Neural cell (in vitro differentiated cells): ENCODE measurements at regions not wholly inside any gene's neighbourhood (a gene's known extent, or its start where the extent isn't known, plus 50 kb on each side); places are given as distances from the start of the nearest gene placed in this dataset.

Source experiments
- H2AFZ ChIP-seq: fragments of 200-600, 300-800 bp; sonication (generic), shearing (Covaris generic); 2 replicates; pipeline ENCODE4 v1.6.0; 2014; ENCODE audit warnings: low read depth, mild to moderate bottlenecking, antibody characterized with exemption, low read length, moderate library complexity
- H3F3A ChIP-seq: fragments of 200-600 bp; shearing (Covaris generic); 2 replicates; pipeline ENCODE4 v1.6.1; 2016; ENCODE audit warnings: mild to moderate bottlenecking, moderate library complexity, mixed read lengths, antibody characterized with exemption, low read length; ENCODE audit not compliant: insufficient read depth, poor library complexity, severe bottlenecking
- H3K27ac ChIP-seq: fragments of 200-600, 300-800 bp; sonication (generic), shearing (Covaris generic); 2 replicates; pipeline ENCODE4 v1.5.1; 2014; ENCODE audit warnings: mild to moderate bottlenecking, low read length, moderate library complexity
- H3K27me3 ChIP-seq: fragments of 300-800, 200-600 bp; sonication (generic), shearing (Covaris generic); 2 replicates; pipeline ENCODE4 v1.6.0; 2014; ENCODE audit warnings: mild to moderate bottlenecking, low read depth, low read length, moderate library complexity; ENCODE audit not compliant: insufficient read depth
- H3K36me3 ChIP-seq: fragments of 300-800, 200-600 bp; sonication (generic), shearing (Covaris generic); 2 replicates; pipeline ENCODE4 v1.5.1; 2014; ENCODE audit warnings: mild to moderate bottlenecking, antibody characterized with exemption, low read length, moderate library complexity; ENCODE audit not compliant: insufficient read depth
- H3K4me2 ChIP-seq: fragments of 300-800, 200-600 bp; sonication (generic), shearing (Covaris generic); 2 replicates; pipeline ENCODE4 v1.6.0; 2014; ENCODE audit warnings: mild to moderate bottlenecking, low read length
- H3K4me3 ChIP-seq: fragments of 300-800, 200-600 bp; sonication (generic), shearing (Covaris generic); 2 replicates; pipeline ENCODE4 v1.5.1; 2014; ENCODE audit warnings: mild to moderate bottlenecking, low read length, moderate library complexity
- H3K79me2 ChIP-seq: fragments of 200-600 bp; shearing (Covaris generic); replicated peaks from 2 replicates; pipeline ENCODE4 v1.6.0; 2014; ENCODE audit warnings: mild to moderate bottlenecking, low read length, moderate library complexity; ENCODE audit not compliant: insufficient read depth
- H3K9ac ChIP-seq: fragments of 300-800, 200-600 bp; sonication (generic), shearing (Covaris generic); 2 replicates; pipeline ENCODE4 v1.6.1; 2016; ENCODE audit warnings: mild to moderate bottlenecking, low read length, mixed read lengths
- H3K9me2 ChIP-seq: fragments of 200-600 bp; shearing (Covaris generic); 2 replicates; pipeline ENCODE4 v1.6.1; 2016; ENCODE audit warnings: mild to moderate bottlenecking, low read length, mixed read lengths; ENCODE audit not compliant: insufficient read depth
- H3K9me3 ChIP-seq: fragments of 200-600, 300-800 bp; sonication (generic), shearing (Covaris generic); 2 replicates; pipeline ENCODE4 v1.6.1; 2016; ENCODE audit warnings: mild to moderate bottlenecking, mixed run types, low read length, moderate library complexity, mixed read lengths
- H4K20me1 ChIP-seq: fragments of 200-600 bp; shearing (Covaris generic); 2 replicates; pipeline ENCODE4 v1.6.1; 2016; ENCODE audit warnings: mild to moderate bottlenecking, mixed run types; ENCODE audit not compliant: insufficient read depth
- EP300 ChIP-seq: fragments of 450-650 bp; conservative IDR thresholded peaks from 2 replicates; pipeline ENCODE4 v1.6.1; 2014; ENCODE audit warnings: antibody characterized with exemption, mild to moderate bottlenecking, moderate library complexity; ENCODE audit not compliant: poor library complexity, severe bottlenecking
- EZH2 ChIP-seq: fragments of 200-600, 300-800 bp; shearing (Covaris generic), sonication (generic); IDR thresholded peaks from 2 replicates; pipeline ENCODE4 v1.6.1; 2014; ENCODE audit warnings: antibody characterized with exemption, low read length, borderline replicate concordance, mild to moderate bottlenecking; ENCODE audit not compliant: insufficient read depth, poor library complexity, severe bottlenecking
- MXI1 ChIP-seq: fragments of 450-650 bp; conservative IDR thresholded peaks from 2 replicates; pipeline ENCODE4 v1.6.1; 2014; ENCODE audit warnings: antibody characterized with exemption, mild to moderate bottlenecking; ENCODE audit not compliant: poor library complexity, severe bottlenecking
- POLR2AphosphoS5 ChIP-seq: IDR thresholded peaks from 2 replicates; pipeline ENCODE4 v1.6.1; 2012
- RAD21 ChIP-seq: fragments of 450-650 bp; conservative IDR thresholded peaks from 2 replicates; pipeline ENCODE4 v1.6.1; 2014; ENCODE audit warnings: antibody characterized with exemption, mild to moderate bottlenecking, moderate library complexity
- SMC3 ChIP-seq: fragments of 450-650 bp; conservative IDR thresholded peaks from 2 replicates; pipeline ENCODE4 v1.6.1; 2014; ENCODE audit warnings: antibody characterized with exemption, mild to moderate bottlenecking, moderate library complexity; ENCODE audit not compliant: poor library complexity
- TAF1 ChIP-seq: IDR thresholded peaks from 2 replicates; pipeline ENCODE4 v1.6.1; 2012; ENCODE audit warnings: low read depth
- TF ChIP-seq, protein P1 (sequence below): IDR thresholded peaks from 2 replicates; pipeline ENCODE4 v1.6.1; 2012; ENCODE audit warnings: borderline replicate concordance
- TF ChIP-seq, protein P2 (sequence below): fragments of 450-650 bp; IDR thresholded peaks from 2 replicates; pipeline ENCODE4 v1.5.1; 2014; ENCODE audit warnings: antibody characterized with exemption, mild to moderate bottlenecking, moderate library complexity; ENCODE audit not compliant: poor library complexity, severe bottlenecking

DNA sequence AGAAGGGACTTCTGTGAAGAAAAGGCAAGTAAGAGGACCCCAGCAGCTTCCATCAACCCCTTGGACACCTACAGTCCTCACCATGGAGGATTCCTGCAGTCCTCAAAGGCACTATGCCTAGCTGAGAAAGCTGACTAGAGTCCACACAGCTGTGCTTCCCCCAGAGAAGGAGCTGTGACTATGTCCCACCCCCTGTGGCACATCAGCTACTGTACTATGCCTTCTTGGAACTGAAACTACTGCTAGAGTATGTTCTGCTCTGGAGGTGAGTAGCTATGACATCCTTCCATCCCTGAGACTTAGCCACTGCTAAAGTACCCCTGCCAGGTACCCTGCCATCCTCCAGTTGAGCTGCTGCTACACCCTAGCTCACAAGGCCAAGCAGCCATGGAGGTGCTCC is 690.2 kb upstream of the CHAC2 start:
- TF ChIP-seq RAD21 = no peak
- TF ChIP-seq EZH2 = no peak
- TF ChIP-seq, protein P1, sequence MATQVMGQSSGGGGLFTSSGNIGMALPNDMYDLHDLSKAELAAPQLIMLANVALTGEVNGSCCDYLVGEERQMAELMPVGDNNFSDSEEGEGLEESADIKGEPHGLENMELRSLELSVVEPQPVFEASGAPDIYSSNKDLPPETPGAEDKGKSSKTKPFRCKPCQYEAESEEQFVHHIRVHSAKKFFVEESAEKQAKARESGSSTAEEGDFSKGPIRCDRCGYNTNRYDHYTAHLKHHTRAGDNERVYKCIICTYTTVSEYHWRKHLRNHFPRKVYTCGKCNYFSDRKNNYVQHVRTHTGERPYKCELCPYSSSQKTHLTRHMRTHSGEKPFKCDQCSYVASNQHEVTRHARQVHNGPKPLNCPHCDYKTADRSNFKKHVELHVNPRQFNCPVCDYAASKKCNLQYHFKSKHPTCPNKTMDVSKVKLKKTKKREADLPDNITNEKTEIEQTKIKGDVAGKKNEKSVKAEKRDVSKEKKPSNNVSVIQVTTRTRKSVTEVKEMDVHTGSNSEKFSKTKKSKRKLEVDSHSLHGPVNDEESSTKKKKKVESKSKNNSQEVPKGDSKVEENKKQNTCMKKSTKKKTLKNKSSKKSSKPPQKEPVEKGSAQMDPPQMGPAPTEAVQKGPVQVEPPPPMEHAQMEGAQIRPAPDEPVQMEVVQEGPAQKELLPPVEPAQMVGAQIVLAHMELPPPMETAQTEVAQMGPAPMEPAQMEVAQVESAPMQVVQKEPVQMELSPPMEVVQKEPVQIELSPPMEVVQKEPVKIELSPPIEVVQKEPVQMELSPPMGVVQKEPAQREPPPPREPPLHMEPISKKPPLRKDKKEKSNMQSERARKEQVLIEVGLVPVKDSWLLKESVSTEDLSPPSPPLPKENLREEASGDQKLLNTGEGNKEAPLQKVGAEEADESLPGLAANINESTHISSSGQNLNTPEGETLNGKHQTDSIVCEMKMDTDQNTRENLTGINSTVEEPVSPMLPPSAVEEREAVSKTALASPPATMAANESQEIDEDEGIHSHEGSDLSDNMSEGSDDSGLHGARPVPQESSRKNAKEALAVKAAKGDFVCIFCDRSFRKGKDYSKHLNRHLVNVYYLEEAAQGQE = no peak
- no peaks in the 10 kb centered on the region for H3K9me2 ChIP-seq

DNA sequence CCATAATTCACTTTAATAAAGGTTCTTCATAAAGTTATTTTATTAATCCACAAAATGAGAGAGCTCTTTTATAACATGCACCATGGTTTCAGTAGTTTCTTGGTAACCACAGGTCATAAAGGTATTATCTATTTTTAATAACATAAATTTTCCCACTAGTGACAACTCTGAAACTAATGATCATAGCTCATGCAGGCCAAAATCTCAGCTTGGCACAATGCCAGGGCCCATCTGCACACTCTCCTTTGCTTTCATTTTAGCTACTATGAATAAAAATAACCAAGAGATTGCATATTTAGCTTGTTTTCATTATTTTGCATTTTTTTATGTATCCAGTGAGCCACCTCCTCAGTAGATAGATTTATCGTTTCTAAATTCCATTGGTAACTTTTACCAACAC is 691.8 kb upstream of the CHAC2 start:
- no peak overlapping the region for H2AFZ ChIP-seq
- no peaks in the 10 kb centered on the region for H3K27me3 ChIP-seq
- H3K9ac ChIP-seq = no peak overlapping the region
- no peaks in the 10 kb centered on the region for H3K9me2 ChIP-seq
- H3K79me2 ChIP-seq = no peaks in the 10 kb centered on the region
- TF ChIP-seq, protein P1 = no peak
- TF ChIP-seq POLR2AphosphoS5 (no peak), MXI1 (no peak), EZH2 (no peak), SMC3 (no peak), RAD21 (no peak), EP300 (no peak), TAF1 (no peak)
- TF ChIP-seq, protein P2, sequence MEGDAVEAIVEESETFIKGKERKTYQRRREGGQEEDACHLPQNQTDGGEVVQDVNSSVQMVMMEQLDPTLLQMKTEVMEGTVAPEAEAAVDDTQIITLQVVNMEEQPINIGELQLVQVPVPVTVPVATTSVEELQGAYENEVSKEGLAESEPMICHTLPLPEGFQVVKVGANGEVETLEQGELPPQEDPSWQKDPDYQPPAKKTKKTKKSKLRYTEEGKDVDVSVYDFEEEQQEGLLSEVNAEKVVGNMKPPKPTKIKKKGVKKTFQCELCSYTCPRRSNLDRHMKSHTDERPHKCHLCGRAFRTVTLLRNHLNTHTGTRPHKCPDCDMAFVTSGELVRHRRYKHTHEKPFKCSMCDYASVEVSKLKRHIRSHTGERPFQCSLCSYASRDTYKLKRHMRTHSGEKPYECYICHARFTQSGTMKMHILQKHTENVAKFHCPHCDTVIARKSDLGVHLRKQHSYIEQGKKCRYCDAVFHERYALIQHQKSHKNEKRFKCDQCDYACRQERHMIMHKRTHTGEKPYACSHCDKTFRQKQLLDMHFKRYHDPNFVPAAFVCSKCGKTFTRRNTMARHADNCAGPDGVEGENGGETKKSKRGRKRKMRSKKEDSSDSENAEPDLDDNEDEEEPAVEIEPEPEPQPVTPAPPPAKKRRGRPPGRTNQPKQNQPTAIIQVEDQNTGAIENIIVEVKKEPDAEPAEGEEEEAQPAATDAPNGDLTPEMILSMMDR = no peak
- H4K20me1 ChIP-seq = no peaks in the 10 kb centered on the region
- H3K4me3 ChIP-seq = no peak overlapping the region
- no peaks in the 10 kb centered on the region for H3K36me3 ChIP-seq
- H3K27ac ChIP-seq = no peak overlapping the region
- H3K4me2 ChIP-seq = no peak overlapping the region
- H3F3A ChIP-seq = no peaks in the 10 kb centered on the region
- H3K9me3 ChIP-seq = no peaks in the 10 kb centered on the region

More for the DNA sequence above, 690.2 kb upstream of the CHAC2 start:
- Histone ChIP-seq H3K27ac (no peak overlapping the region), H3K36me3 (no peaks in the 10 kb centered on the region), H3K4me2 (no peak overlapping the region), H3K4me3 (no peak overlapping the region), H3K79me2 (no peaks in the 10 kb centered on the region), H4K20me1 (no peaks in the 10 kb centered on the region), H3F3A (no peaks in the 10 kb centered on the region), H2AFZ (no peak overlapping the region), H3K9ac (no peak overlapping the region), H3K27me3 (no peaks in the 10 kb centered on the region), H3K9me3 (no peaks in the 10 kb centered on the region)
